ENCODE measurements at regions not wholly inside any gene's neighbourhood (a gene's known extent, or its start where the extent isn't known, plus 50 kb on each side); places are given as distances from the start of the nearest gene placed in this dataset.

- Histone ChIP-seq H3K27ac (no peak overlapping the region), H3K4me3 (no peak overlapping the region), H3K27me3 (no peaks in the 10 kb centered on the region), H3K36me3 (no peaks in the 10 kb centered on the region), H3K9me3 (peaks cover 16 to 21% of the 10 kb centered on the region in 2 donors), H3K4me1 (no peaks in the 10 kb centered on the region)
- TF ChIP-seq POLR2AphosphoS5 (IDR thresholded peaks at IDR 0.05) (no peak), CTCF (IDR thresholded peaks at IDR 0.05) (no peak), POLR2A (IDR thresholded peaks at IDR 0.05) (no peak)
- DNase-seq (ENCODE audit: low spot score in 2 of 2): no peak
- intact Hi-C loops (cut with DNase I; ENCODE audit: low total_unique reads): no loop called here
Observed at GRCh38 chr15:94909510-94909909, 678.1 kb downstream of the MCTP2 start.

- TF ChIP-seq POLR2A (IDR thresholded peaks at IDR 0.05): no peak
- no peak for TF ChIP-seq CTCF (IDR thresholded peaks at IDR 0.05)
- no peak for TF ChIP-seq POLR2AphosphoS5 (IDR thresholded peaks at IDR 0.05)
- intact Hi-C loops (cut with DNase I; ENCODE audit: low total_unique reads): no loop called here
- no peaks in the 10 kb centered on the region for H3K4me1 ChIP-seq
- H3K27ac ChIP-seq: no peak overlapping the region
- no peaks in the 10 kb centered on the region for H3K36me3 ChIP-seq
- no peak overlapping the region for H3K4me3 ChIP-seq
- H3K9me3 ChIP-seq: peaks cover 16 to 21% of the 10 kb centered on the region in 2 donors
- no peaks in the 10 kb centered on the region for H3K27me3 ChIP-seq
- DNase-seq (ENCODE audit: low spot score in 2 of 2): no peak
Observed at GRCh38 chr15:94910166-94910565, 678.8 kb downstream of the MCTP2 start.

DNA sequence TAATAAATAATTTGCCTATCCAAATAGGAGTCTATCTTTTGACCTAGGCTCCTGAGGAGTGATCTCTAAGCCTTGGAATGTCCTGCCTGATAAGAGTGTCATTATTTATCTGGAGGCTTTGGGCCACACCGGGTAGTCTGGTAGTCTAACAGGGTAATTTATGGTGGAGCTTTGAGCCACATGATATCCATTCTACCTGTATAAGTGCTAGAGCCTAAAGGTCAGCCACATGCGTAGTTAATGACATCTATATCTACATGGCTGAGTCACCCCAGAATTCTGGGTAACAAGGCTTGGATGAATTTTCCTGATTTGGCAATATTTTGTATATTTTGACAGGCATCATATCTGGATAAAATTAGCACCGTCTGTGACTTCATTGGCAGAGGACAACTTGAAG is 681.4 kb downstream of the MCTP2 start:
- no peak overlapping the region for H3K4me3 ChIP-seq
- H3K9me3 ChIP-seq: peaks cover 16 to 21% of the 10 kb centered on the region in 2 donors
- DNase-seq (ENCODE audit: low spot score in 2 of 2): no peak
- intact Hi-C loops (cut with DNase I; ENCODE audit: low total_unique reads): no loop called here
- no peaks in the 10 kb centered on the region for H3K36me3 ChIP-seq
- H3K27ac ChIP-seq: no peak overlapping the region
- H3K27me3 ChIP-seq: no peaks in the 10 kb centered on the region
- H3K4me1 ChIP-seq: no peaks in the 10 kb centered on the region
- no peak for TF ChIP-seq CTCF (IDR thresholded peaks at IDR 0.05)
- no peak for TF ChIP-seq POLR2AphosphoS5 (IDR thresholded peaks at IDR 0.05)
- no peak for TF ChIP-seq POLR2A (IDR thresholded peaks at IDR 0.05)

GRCh38 chr15:94917068-94917467 is 685.7 kb downstream of the MCTP2 start:
- intact Hi-C loops (cut with DNase I; ENCODE audit: low total_unique reads): no loop called here
- no peak for DNase-seq (ENCODE audit: low spot score in 2 of 2)
- no peak overlapping the region for H3K27ac ChIP-seq

DNA sequence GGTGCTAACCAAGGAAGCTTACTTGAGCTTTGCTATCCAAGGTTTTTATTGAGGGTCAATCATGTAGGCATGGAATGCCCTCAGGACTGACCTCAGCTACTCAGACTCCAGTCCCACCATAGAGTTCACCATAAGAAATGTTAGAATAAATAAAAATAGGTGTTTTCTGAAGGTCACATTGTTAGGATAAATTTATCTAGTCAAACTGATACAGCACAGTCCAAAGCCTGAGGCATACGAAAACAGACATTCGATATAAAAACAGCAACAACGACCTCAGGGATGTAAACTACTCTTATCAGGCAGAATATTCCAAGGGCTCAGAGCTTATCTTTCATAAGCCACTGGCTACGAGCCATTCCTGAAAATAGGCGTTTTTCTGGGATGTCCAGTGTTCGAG is 690.6 kb downstream of the MCTP2 start:
- intact Hi-C loops (cut with DNase I; ENCODE audit: low total_unique reads): no loop called here

More at GRCh38 chr15:94917068-94917467, 685.7 kb downstream of the MCTP2 start:
- TF ChIP-seq POLR2A (IDR thresholded peaks at IDR 0.05): no peak
- TF ChIP-seq CTCF (IDR thresholded peaks at IDR 0.05): no peak
- no peak for TF ChIP-seq POLR2AphosphoS5 (IDR thresholded peaks at IDR 0.05)
- Histone ChIP-seq H3K27me3 (no peaks in the 10 kb centered on the region), H3K36me3 (no peaks in the 10 kb centered on the region), H3K4me1 (no peaks in the 10 kb centered on the region), H3K4me3 (no peak overlapping the region), H3K9me3 (no peaks in the 10 kb centered on the region)

More for the DNA sequence above, 690.6 kb downstream of the MCTP2 start:
- no peak overlapping the region for H3K4me3 ChIP-seq
- TF ChIP-seq POLR2AphosphoS5 (IDR thresholded peaks at IDR 0.05): no peak
- TF ChIP-seq POLR2A (IDR thresholded peaks at IDR 0.05): no peak
- TF ChIP-seq CTCF (IDR thresholded peaks at IDR 0.05): no peak
- H3K27me3 ChIP-seq: no peaks in the 10 kb centered on the region
- H3K36me3 ChIP-seq: no peaks in the 10 kb centered on the region
- no peak for DNase-seq (ENCODE audit: low spot score in 2 of 2)
- H3K9me3 ChIP-seq: no peaks in the 10 kb centered on the region
- H3K4me1 ChIP-seq: no peaks in the 10 kb centered on the region
- no peak overlapping the region for H3K27ac ChIP-seq
